DND-41 (cell line): ENCODE measurements at regions not wholly inside any gene's neighbourhood (a gene's known extent, or its start where the extent isn't known, plus 50 kb on each side); places are given as distances from the start of the nearest gene placed in this dataset.

Experiments
- ATAC-seq: fragments of 200-7000 bp; cut with Tn5 transposase; 3 replicates; pipeline ENCODE4 v1.9.1; 2021; ENCODE audit warnings: low read depth; ENCODE audit not compliant: insufficient read depth
- DNase-seq: peaks from one replicate; pipeline ENCODE4 v3.0.0-alpha.2; 2020
- H2AFZ ChIP-seq: 2 replicates; pipeline ENCODE4 v1.6.0; 2012; ENCODE audit warnings: low read depth, low read length
- H3K27ac ChIP-seq: 2 replicates; pipeline ENCODE4 v1.5.1; 2012; ENCODE audit warnings: low read length, inconsistent platforms
- H3K27me3 ChIP-seq: fragments of 200-600 bp; sonication (generic); 2 replicates; pipeline ENCODE4 v1.6.0; 2012; ENCODE audit warnings: low read length, mild to moderate bottlenecking, inconsistent platforms; ENCODE audit not compliant: insufficient read depth, poor library complexity
- H3K36me3 ChIP-seq: 2 replicates; pipeline ENCODE4 v1.5.1; 2012; ENCODE audit warnings: low read length, inconsistent platforms; ENCODE audit not compliant: insufficient read depth
- H3K4me1 ChIP-seq: 2 replicates; pipeline ENCODE4 v1.5.1; 2012; ENCODE audit warnings: mild to moderate bottlenecking, low read length; ENCODE audit not compliant: insufficient read depth
- H3K4me2 ChIP-seq: 2 replicates; pipeline ENCODE4 v1.6.0; 2012; ENCODE audit warnings: mild to moderate bottlenecking, moderate library complexity, low read length, inconsistent platforms; ENCODE audit not compliant: insufficient read depth
- H3K4me3 ChIP-seq, 2 experiments: fragments of 200-600 bp in 1 of 2; shearing (Covaris generic) in 1 of 2; 2 replicates each; pipeline ENCODE4 v1.5.1; 2012 to 2016; ENCODE audit warnings: inconsistent platforms in 2 of 2, low read length in 2 of 2, mild to moderate bottlenecking in 2 of 2, low read depth in 1 of 2, moderate library complexity in 1 of 2
- H3K79me2 ChIP-seq: 2 replicates; pipeline ENCODE4 v1.6.0; 2012; ENCODE audit warnings: low read length, inconsistent platforms; ENCODE audit not compliant: insufficient read depth
- H3K9ac ChIP-seq: 2 replicates; pipeline ENCODE4 v1.6.0; 2012; ENCODE audit warnings: low read depth, mild to moderate bottlenecking, inconsistent platforms, low read length, moderate library complexity
- H3K9me3 ChIP-seq: 2 replicates; pipeline ENCODE4 v1.5.1; 2012; ENCODE audit warnings: low read length, moderate library complexity, mild to moderate bottlenecking, inconsistent platforms; ENCODE audit not compliant: insufficient read depth, severe bottlenecking
- H4K20me1 ChIP-seq: 2 replicates; pipeline ENCODE4 v1.6.0; 2012; ENCODE audit warnings: low read length; ENCODE audit not compliant: insufficient read depth
- CTCF ChIP-seq: IDR thresholded peaks from 2 replicates; pipeline ENCODE4 v1.5.1; 2012; ENCODE audit warnings: borderline replicate concordance, low read length, moderate library complexity, mild to moderate bottlenecking; ENCODE audit not compliant: poor library complexity, severe bottlenecking; ENCODE audit errors: extremely low read depth
- EZH2 ChIP-seq: IDR thresholded peaks from 3 replicates; pipeline ENCODE4 v1.6.1; 2012; ENCODE audit warnings: borderline replicate concordance, low read depth, mild to moderate bottlenecking, moderate library complexity, low read length, inconsistent platforms; ENCODE audit not compliant: severe bottlenecking

- H2AFZ ChIP-seq = no peak overlapping the region
These were observed 117.4 kb upstream of the ATP1A1 start for GRCh38 chr1:116255486-116256285.

GRCh38 chr1:116256286-116256649 lies 116.8 kb upstream of the ATP1A1 start:
- Histone ChIP-seq H3K79me2 (no peaks in the 10 kb centered on the region), H3K4me2 (no peak overlapping the region), H3K27ac (no peak overlapping the region)

More at GRCh38 chr1:116255486-116256285, 117.4 kb upstream of the ATP1A1 start:
- Histone ChIP-seq H3K27me3 (no peaks in the 10 kb centered on the region), H3K79me2 (no peaks in the 10 kb centered on the region), H3K9me3 (no peaks in the 10 kb centered on the region), H3K36me3 (no peaks in the 10 kb centered on the region), H3K9ac (no peak overlapping the region), H3K4me1 (no peaks in the 10 kb centered on the region), H3K4me2 (no peak overlapping the region), H3K27ac (no peak overlapping the region), H4K20me1 (no peaks in the 10 kb centered on the region), H3K4me3 (no peak overlapping the region)
- DNase-seq (no peak), ATAC-seq (no peak)
- TF ChIP-seq CTCF = no peak
- no peak for TF ChIP-seq EZH2

GRCh38 chr1:116256875-116257274 lies 116.2 kb upstream of the ATP1A1 start:
- DNase-seq (no peak), ATAC-seq (no peak)
- no peak overlapping the region for H3K4me3 ChIP-seq
- H3K4me1 ChIP-seq = no peaks in the 10 kb centered on the region
- H3K9ac ChIP-seq = no peak overlapping the region
- no peak overlapping the region for H3K27ac ChIP-seq
- H3K4me2 ChIP-seq = no peak overlapping the region
- no peaks in the 10 kb centered on the region for H3K36me3 ChIP-seq
- TF ChIP-seq EZH2 (no peak), CTCF (no peak)
- H3K27me3 ChIP-seq = no peaks in the 10 kb centered on the region
- no peak overlapping the region for H2AFZ ChIP-seq
- H3K79me2 ChIP-seq = no peaks in the 10 kb centered on the region
- H3K9me3 ChIP-seq = no peaks in the 10 kb centered on the region
- H4K20me1 ChIP-seq = no peaks in the 10 kb centered on the region

More at GRCh38 chr1:116256286-116256649, 116.8 kb upstream of the ATP1A1 start:
- Histone ChIP-seq H4K20me1 (no peaks in the 10 kb centered on the region), H3K4me1 (no peaks in the 10 kb centered on the region), H2AFZ (no peak overlapping the region), H3K9ac (no peak overlapping the region), H3K9me3 (no peaks in the 10 kb centered on the region), H3K27me3 (no peaks in the 10 kb centered on the region), H3K4me3 (no peak overlapping the region), H3K36me3 (no peaks in the 10 kb centered on the region)
- TF ChIP-seq EZH2 (no peak), CTCF (no peak)
- ATAC-seq (no peak), DNase-seq (no peak)
